ENCODE measurements at regions not wholly inside any gene's neighbourhood (a gene's known extent, or its start where the extent isn't known, plus 50 kb on each side); places are given as distances from the start of the nearest gene placed in this dataset.
"Not testable (repeated sequence)": the region's sequence is repeated elsewhere in the genome, so short reads cannot be mapped to it uniquely, and the experiment has no call there.

GRCh38 chr13:65787082-65787481 lies 1443.1 kb downstream of the PCDH9 start:
- no peak for DNase-seq

GRCh38 chr13:65784088-65784816 lies 1445.9 kb downstream of the PCDH9 start:
- DNase-seq: no peak

- no peak for DNase-seq
These were observed 1446.8 kb downstream of the PCDH9 start for GRCh38 chr13:65783383-65783782.

- DNase-seq: not testable (repeated sequence)
These were observed 1458.3 kb downstream of the PCDH9 start for GRCh38 chr13:65771704-65772313.

GRCh38 chr13:65768545-65768944 lies 1461.6 kb downstream of the PCDH9 start:
- DNase-seq: no peak

GRCh38 chr13:65763811-65764210 lies 1466.3 kb downstream of the PCDH9 start:
- no peak for DNase-seq

- no peak for DNase-seq
These were observed 1468.1 kb downstream of the PCDH9 start for GRCh38 chr13:65762012-65762411.

- DNase-seq: no peak
These were observed 1474.0 kb downstream of the PCDH9 start for GRCh38 chr13:65756071-65756671.

- DNase-seq: no peak
These were observed 1481.9 kb downstream of the PCDH9 start for GRCh38 chr13:65748227-65748626.

GRCh38 chr13:65746406-65746921 lies 1483.7 kb downstream of the PCDH9 start:
- DNase-seq: no peak

- DNase-seq: no peak
These were observed 1485.3 kb downstream of the PCDH9 start for GRCh38 chr13:65744836-65745235.

GRCh38 chr13:65733110-65733509 lies 1497.0 kb downstream of the PCDH9 start:
- DNase-seq: no peak

GRCh38 chr13:65727070-65727469 lies 1503.1 kb downstream of the PCDH9 start:
- no peak for DNase-seq

- DNase-seq: no peak
These were observed 1505.1 kb downstream of the PCDH9 start for GRCh38 chr13:65725006-65725405.

GRCh38 chr13:65724226-65724625 lies 1505.9 kb downstream of the PCDH9 start:
- DNase-seq: no peak

GRCh38 chr13:65722506-65722905 lies 1507.6 kb downstream of the PCDH9 start:
- no peak for DNase-seq

- DNase-seq: no peak
These were observed 1510.3 kb downstream of the PCDH9 start for GRCh38 chr13:65719831-65720230.

- DNase-seq: no peak
These were observed 1519.6 kb downstream of the PCDH9 start for GRCh38 chr13:65710514-65710913.

GRCh38 chr13:65697843-65698242 lies 1532.3 kb downstream of the PCDH9 start:
- no peak for DNase-seq

- no peak for DNase-seq
These were observed 1550.9 kb downstream of the PCDH9 start for GRCh38 chr13:65679240-65679639.

GRCh38 chr13:65677906-65678305 lies 1552.2 kb downstream of the PCDH9 start:
- DNase-seq: no peak

- not testable (repeated sequence) for DNase-seq
These were observed 1554.8 kb downstream of the PCDH9 start for GRCh38 chr13:65675383-65675782.

- no peak for DNase-seq
These were observed 1560.0 kb downstream of the PCDH9 start for GRCh38 chr13:65670014-65670625.
